Lower leg skin (tissue), 4 donors: ENCODE measurements at regions not wholly inside any gene's neighbourhood (a gene's known extent, or its start where the extent isn't known, plus 50 kb on each side); places are given as distances from the start of the nearest gene placed in this dataset.

Experiments used
- DNase-seq, 2 donors: peaks; one replicate each; pipeline ENCODE4 v3.0.0-alpha.2; 2019; ENCODE audit warnings: low spot score in 2 of 2
- H3K4me3 ChIP-seq: fragments of 200-600 bp; sonication (generic); 2 replicates; pipeline ENCODE4 v1.5.1; 2017; ENCODE audit warnings: mild to moderate bottlenecking, low read depth; ENCODE audit not compliant: poor library complexity, severe bottlenecking
- CTCF ChIP-seq, 3 donors: fragments of 450-650 bp; IDR thresholded peaks; one replicate each; pipeline ENCODE4 v1.5.1; 2016; ENCODE audit warnings: antibody characterized with exemption in 3 of 3, mild to moderate bottlenecking in 3 of 3, moderate library complexity in 2 of 3
- POLR2A ChIP-seq, 2 donors: fragments of 450-650 bp; IDR thresholded peaks; one replicate each; pipeline ENCODE4 v1.6.1; 2016 to 2017; ENCODE audit warnings: antibody characterized with exemption in 2 of 2, mild to moderate bottlenecking in 1 of 2, moderate library complexity in 1 of 2
- WGBS, 2 donors: methylation state at CpG; one replicate each; pipeline ENCODE4 v1.1.5; 2018; 5-methylcytosine and 5-hydroxymethylcytosine counted together
- intact Hi-C: fragments of 100-400 bp; cut with DNase I; formaldehyde crosslinking; loops from one replicate; pipeline ENCODE4 v1.15.0; 2023; ENCODE audit warnings: low total_unique reads

GRCh38 chr11:43021466-43021865 lies 290.3 kb upstream of the API5 start:
- intact Hi-C loops: no loop called here

GRCh38 chr11:43034341-43034740 lies 277.5 kb upstream of the API5 start:
- no peak for DNase-seq
- intact Hi-C loops: no loop called here
- 79 to 84% methylated on average over 3 of the region's 3 CpGs for WGBS, 2 donors
- no peak overlapping the region for H3K4me3 ChIP-seq
- no peak for TF ChIP-seq CTCF (IDR thresholded peaks at IDR 0.05)
- no peak for TF ChIP-seq POLR2A (IDR thresholded peaks at IDR 0.05)

More at GRCh38 chr11:43021466-43021865, 290.3 kb upstream of the API5 start:
- DNase-seq: no peak
- no peak for TF ChIP-seq POLR2A (IDR thresholded peaks at IDR 0.05)
- no peak for TF ChIP-seq CTCF (IDR thresholded peaks at IDR 0.05)
- no peak overlapping the region for H3K4me3 ChIP-seq

DNA sequence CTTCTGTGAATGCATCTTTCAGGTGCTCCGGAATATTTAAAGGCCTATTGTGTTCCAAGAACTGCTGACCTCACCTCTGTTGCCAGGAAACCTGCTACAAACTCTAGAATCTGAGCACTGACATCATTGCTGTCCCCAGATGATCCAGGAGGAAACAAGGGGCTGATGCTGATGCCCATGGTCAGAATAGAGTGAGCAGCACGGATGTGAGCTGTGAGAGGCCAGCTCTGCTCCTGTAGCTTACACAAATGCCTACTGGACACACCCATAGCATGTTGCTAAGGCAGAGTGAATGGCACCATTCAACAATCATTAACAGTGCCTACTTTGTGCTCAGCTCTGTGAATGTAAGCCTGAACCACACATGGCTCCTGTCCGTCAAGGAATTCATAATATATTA lies 276.7 kb upstream of the API5 start:
- WGBS, 2 donors: 43 to 67% methylated on average over 3 of the region's 3 CpGs
- TF ChIP-seq CTCF (IDR thresholded peaks at IDR 0.05): no peak
- no peak for TF ChIP-seq POLR2A (IDR thresholded peaks at IDR 0.05)
- intact Hi-C loops: no loop called here
- H3K4me3 ChIP-seq: no peak overlapping the region
- no peak for DNase-seq

DNA sequence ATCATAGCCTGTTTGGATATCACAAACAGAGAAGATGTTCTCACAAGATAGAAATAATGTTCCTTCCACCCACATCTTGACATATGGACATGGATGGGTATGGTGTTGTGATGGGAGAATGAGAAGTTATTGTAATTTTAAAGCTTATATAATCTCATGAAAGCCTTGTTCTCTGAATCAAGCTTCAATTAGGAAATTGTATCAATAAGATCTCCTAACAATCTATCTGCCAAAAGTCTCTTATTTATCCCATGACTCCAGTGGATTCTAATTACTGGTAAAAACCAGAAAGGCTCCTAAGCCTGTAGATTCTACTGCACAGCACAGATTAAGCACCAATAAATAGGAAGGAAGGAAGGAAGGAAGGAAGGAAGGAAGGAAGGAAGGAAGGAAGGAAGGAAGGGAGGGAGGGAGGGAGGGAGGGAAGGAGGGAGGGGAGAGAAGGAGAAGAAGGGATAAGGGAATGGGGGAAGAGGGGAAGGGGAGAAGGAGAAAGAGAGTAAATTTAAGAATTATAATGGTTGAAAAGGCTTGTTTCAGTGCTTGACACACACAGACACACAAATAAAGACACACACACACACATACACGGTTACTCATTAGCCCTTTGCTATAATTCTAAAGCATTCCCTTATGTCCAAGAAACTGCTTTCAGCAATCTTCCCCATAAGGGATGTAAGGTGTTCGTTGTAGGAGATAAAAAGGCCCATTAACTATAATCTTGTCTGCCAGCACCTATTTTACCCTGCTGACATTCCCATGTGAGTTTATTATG lies 258.0 kb upstream of the API5 start:
- 66 to 71% methylated on average over 2 of the region's 2 CpGs for WGBS, 2 donors
- no peak for TF ChIP-seq CTCF (IDR thresholded peaks at IDR 0.05)
- TF ChIP-seq POLR2A (IDR thresholded peaks at IDR 0.05): no peak
- DNase-seq: no peak
- H3K4me3 ChIP-seq: no peak overlapping the region
- intact Hi-C loops: no loop called here

GRCh38 chr11:43067681-43068080 lies 244.1 kb upstream of the API5 start:
- WGBS, 2 donors: 85 to 90% methylated on average over 1 of the region's 1 CpG
- intact Hi-C loops: no loop called here

More at GRCh38 chr11:43067681-43068080, 244.1 kb upstream of the API5 start:
- TF ChIP-seq POLR2A (IDR thresholded peaks at IDR 0.05): no peak
- no peak for TF ChIP-seq CTCF (IDR thresholded peaks at IDR 0.05)
- DNase-seq: no peak
- H3K4me3 ChIP-seq: no peak overlapping the region
